ENCODE measurements at regions not wholly inside any gene's neighbourhood (a gene's known extent, or its start where the extent isn't known, plus 50 kb on each side); places are given as distances from the start of the nearest gene placed in this dataset.
A peak's percentile ranks its signal among the peaks of the same experiment; 100 is the strongest.

DNA sequence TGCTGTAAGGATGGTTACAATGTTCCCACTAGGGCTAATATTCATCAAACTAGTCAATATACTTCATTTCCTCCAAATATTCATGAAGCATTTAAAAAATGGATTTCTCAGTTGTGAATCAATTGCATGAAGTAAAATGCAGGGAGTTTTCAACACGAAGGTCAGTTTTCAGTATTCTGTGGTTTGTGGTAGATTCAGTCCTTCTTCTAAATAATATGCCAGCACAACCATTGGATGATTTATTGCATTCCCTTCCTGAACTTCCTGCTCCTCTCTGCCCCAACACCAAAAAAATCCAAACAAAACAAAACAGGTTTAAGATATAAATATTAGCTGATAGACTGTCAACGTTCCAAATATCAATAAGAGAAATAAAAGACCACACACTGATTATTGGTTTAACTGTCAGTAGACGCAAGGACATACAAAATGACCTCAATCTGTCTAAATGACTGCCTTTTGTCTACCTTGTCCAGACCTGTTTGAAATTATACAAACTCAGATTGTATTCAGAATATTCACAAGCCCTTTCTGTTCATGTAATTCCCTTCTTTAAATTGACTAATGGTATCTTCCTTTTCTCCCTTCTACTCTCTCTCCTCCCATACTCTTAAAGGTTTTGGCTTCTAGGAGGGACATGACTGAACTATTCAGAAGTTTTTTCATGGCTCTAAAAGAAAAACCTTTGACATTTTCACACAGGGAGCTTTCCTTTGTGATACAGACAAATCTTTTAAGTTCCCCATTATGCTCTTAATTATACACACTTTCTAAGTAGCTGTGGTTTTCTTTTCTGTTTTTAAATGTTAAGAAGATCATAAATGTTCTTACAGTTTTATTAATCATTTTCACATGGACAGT lies 92.6 kb upstream of the STT3B start:
- no peak for DNase-seq

DNA sequence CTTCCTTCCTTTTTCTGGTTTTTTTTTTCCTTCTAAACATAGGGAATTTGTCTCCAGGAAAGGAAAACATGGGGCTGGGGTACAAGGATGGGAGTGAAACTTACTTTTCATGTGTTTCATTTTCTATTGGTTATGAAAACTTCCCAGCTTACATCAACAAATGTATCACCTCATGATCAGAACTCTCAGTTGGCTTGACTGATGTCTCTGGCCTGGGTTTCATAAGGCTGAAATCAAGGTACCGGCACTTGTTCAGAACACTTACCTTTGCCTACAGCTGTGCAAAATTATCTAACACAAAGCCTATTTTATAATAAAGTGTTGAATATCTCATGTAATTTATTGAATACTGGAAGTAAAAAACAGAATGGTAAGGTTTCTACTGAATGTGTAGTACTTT lies 91.8 kb upstream of the STT3B start:
- no peak for DNase-seq

DNA sequence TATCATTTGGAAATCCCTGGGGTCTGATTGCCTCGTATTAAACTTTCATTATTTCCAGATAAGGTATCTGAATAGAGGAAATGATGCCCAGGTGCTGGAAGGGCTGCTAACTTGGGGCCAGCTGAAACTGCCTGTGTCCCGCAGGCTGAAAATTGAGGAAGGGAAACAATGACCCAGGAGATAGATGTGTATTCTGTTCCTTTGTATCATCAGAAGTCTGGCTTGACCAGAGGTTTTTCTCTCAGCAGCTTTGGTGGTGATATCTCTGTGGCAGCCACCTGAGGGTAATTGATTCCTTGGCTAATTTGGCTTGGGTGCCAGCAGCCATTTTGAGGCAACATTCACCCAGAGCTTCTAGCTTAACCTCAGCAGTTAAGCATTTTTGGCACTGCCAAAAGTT lies 90.0 kb upstream of the STT3B start:
- DNase-seq = no peak

DNA sequence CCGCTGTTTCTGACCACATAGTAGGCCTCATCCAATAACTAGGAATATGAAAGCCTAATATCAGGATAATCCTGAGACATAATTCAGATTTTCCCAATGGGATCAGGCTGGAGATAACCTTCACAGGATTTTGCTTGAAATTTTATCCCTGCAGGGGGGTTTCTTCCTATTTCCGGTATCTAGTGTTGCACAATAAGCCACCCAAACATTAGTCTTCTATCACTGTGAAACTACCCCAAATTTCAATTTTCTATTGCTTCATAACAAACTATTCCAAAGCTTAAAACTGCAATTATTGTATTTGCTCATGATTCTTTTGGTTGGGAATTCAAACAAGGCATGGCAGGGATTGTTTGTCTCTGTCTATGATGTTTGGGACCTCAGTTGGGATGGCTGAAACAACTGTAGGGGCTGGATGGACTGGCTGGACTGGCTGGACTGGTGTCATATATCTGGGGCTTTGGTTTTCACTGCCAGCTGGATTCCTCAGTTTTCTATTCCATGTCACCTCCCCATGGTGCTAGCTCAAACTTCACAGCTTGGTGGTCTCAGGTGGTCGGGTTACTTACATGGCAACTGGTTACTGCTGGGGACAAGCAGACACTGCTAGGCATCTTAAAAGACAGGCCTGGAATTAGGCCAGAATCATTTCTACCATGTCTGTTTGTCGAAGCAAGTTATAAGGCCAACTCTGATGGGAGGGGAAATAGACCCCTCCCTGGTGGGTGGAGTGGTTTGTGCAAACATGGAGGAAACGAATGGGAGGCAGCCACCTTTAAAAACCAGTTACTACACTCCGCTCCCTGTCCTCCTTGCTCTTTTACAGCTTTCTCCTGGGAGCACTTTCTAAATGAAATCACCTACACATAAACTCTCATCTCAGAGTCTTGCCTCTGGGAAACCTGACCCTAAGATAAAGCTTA lies 88.2 kb upstream of the STT3B start:
- no peak for DNase-seq

DNA sequence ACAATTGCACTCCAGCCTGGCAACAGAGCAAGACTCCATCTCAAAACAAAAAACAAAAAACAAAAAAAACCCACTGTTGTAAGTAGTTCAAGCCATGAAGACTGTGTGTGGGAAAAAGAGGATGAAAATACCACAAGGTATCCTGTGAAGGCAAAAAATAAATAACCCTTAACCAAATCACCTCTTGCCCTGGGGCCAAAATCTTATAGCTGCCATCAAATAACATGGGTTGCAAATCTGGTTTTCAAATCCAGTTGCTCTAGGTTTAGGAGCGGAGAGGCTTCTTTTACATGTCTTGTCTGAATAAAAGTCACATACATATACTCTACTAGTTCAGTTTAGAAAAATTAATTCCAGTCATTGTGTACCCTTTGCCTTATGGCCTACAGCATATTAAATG lies 87.0 kb upstream of the STT3B start:
- DNase-seq = no peak

DNA sequence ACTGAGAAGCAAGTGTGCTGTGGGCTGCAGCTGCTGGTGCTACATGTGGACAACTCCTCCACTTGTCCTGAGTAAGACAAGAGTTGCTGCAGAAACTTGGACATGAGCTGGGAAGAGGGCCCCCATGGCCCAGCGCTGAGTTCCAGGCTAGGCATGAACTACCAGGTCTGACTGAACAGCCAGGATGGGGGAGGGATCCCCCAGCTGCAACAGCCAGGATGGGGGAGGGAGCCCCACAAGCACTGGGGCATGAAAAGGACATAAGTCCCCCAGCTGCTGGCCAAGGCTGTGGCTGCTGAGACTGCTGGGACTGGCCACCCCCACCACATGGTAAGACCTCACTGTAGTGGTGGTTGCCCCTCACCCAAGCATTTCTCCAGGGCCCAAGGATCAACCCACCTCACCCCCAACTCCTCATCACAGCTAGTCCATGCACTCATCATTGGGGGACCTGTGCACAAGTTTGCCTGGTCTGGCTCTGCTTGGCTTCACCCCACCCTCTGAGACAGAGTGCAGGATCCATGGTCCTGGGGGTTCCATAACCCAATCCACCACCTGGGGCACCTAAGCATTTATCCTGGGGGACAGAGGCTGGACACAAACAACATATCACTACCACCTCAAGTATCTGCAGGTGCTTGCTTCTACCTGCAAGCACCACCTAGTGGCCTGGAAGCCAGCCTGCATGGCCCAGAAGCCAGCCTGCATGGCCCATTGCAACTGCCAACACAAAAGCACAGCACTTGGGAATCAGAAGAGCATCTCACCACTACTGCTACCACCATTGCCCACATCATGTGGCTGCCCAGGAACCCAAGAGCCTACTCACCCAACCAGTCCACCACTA lies 84.5 kb upstream of the STT3B start:
- DNase-seq = no peak

DNA sequence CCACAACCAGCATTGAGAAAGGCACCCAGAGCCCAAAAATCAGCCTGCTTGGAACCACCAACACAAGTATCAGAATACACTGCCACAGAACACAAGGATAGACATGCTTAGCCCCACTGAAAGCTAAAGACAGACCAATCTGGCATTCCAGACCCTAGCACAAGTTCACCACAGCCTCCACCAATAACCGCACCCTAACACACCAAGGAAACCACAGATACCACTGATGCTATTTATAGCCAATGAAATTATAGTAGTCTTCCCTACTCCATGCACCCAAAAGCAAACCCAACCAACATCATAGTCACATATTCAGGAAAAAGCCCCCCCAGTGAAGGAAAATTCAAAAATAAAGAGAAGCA lies 83.9 kb upstream of the STT3B start:
- DNase-seq = no peak

DNA sequence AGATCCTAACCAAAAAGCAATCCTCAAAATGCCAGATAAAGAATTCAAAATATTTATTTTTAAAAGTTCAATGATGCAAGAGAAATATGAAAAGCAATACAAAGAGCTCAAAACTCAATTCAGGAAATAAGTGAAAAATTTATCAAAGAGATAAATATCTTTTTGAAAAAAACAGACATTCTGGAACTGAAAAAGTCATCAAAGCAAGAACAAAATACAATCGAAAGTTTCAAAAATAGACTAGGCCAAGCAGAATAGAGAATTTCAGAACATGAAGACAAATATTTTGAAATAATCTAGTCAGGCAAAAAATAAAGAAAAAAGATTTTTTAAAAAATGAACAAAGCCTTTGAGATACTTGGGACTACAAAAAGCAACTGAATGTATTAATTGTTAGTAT lies 83.4 kb upstream of the STT3B start:
- DNase-seq = no peak

DNA sequence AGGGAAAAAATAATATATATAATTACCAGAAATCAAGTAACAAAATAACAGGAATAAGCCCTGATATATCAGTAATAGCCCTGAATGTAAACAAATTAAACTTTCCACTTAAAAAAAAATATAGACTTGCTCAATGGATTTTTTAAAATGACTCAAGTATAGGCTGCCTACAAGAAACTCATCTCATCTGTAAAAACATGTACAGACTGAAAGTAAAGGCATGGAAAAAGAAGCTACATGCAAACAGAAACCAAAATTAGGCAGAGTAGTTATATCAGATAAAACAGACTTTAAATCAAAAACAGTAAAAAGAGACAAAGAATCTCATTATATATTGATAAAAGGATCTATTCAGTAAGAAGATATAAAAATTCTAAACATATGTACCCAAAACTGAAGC lies 82.4 kb upstream of the STT3B start:
- DNase-seq = no peak

DNA sequence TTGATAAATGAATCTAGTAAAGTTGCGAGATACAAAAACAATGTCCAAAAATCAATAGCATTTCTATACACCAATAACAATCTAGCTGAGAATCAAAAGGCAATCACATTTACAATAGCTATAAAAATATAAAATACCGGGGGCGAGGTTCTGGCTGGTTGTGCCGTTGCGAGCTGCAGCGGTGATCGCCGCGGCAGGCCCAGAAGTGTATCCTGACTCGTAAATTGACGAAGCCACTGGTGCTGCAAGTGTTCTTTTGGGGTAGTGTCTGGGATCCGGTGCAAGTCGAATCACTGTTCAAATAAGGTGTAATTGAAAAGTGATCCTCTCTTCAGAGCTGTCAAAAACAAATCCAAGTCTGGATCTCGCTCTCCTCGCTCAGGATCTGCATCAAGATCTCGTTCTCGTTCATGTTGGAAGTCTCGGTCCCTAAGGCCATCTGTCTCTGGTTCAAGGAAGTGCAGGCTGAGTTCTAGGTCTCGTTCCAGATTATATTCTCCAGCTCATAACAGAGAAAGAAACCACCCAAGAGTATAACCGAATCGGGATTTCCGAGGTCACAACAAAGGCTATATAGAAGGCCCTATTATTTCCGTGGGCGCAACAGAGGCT lies 80.1 kb upstream of the STT3B start:
- DNase-seq = no peak

DNA sequence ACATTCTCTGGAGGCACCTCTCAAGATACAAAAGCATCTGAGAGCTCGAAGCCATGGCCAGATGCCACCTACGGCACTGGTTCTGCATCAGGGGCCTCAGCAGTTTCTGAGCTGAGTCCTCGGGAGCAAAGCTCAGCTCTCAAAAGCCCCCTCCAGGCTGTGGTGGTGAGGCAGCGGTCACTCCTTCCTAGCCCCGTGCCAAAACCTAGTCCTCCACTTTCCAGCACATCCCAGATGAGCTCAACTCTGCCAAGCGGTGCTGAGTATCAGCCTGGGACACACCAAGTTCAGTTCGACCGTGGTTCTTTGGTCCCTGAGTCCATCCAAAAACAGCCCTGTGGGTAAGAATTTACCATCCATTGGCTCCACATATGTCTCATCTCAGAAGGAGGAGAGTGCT lies 79.3 kb upstream of the STT3B start:
- DNase-seq = no peak

DNA sequence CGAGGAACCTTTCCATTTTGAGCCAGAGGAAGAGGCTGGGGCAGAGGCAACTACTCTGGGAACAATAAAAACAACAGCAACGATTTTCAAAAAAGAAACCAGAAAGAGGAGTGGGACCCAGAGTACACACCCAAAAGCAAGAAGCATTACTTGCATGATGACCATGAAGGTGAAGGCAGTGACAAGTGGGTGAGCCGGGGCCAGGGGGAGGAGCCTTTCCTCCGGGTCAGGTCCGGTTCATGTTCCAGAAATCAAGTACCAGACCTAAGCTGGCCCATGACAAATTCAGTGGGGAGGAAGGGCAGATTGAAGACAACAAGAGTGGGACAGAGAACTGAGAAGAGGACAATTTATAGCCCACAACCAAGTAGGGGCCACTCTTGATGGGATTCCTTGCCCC lies 77.2 kb upstream of the STT3B start:
- no peak for DNase-seq

DNA sequence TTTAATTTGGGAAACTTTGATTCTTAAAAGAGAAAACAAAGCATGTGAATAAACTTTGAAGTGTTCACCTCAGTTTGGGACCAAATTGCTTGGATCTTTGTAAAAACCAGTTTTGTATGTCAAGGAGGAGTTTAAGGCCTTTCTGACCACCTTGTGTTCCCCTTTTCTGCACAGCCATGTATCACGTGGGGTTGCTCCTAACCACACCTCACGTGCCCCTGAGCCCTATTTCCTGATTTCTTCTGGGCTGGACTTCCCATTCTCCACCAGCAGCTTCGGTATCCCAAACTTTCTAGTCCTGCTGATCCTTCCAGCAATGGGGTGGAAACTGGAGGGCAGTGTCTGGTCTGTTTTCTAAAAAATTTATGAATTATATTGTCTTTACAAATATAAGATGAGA lies 76.4 kb upstream of the STT3B start:
- DNase-seq = no peak

DNA sequence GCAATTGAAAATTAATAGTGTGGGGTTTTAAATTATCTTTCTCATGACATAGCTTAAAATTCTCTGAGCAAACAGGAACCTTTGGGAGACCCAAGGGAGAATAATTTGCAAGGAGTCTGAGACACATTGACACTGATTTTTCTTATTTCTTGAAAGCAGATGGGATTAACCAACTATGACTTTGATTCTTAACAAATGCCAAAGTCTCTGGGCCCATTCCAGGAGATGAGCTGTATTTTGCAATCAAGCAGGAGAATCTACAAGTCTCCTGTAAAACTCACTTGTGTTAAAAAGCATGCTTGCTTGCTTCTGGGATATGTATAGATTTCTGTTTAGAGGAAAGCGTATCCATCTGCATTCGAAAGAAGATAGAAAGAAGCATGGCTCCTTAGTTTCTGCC lies 71.3 kb upstream of the STT3B start:
- DNase-seq = no peak

DNA sequence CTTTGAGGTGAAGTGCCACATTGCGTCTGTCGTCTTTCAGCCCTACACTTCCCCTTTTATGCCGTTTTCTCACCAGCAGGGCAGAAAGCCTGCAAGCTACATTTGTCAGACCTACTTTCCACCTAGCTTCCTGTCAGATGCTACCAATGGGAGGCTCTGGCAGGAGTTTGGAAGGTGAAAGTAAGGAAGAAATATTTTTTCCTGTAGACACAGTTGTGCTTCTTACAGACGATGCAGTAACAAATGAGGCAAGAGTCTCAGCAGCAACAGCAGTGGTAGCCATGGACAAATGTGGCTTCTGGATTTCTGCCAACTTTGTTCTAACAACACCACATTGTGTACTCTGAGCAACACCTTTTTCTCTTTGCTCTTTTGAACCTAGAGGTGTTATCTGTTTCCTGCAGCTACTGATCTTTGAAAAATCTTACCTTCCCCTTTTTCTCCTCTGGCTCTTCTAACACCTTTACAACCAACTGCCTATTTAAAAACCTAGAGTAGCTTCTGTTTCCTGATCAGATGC lies 70.6 kb upstream of the STT3B start:
- DNase-seq = peak; percentile 35

DNA sequence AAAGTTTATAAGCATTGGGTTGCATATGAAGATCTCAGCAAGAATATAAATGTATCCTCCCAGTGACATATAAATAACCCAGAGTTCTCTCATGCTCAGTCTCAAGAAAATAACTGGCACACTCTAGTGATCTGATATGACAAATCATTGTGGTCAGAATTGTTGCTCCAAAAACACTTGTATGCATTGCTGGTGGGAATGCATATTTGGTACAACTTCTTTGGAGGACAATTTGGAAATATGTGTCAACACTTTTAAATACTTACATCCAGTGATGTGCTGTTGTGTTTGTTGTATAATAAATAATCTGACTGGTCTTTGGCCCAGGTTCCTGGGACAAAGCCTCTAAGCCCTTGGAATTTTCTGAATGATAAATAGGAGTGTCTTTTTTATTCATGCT lies 66.7 kb upstream of the STT3B start:
- no peak for DNase-seq

DNA sequence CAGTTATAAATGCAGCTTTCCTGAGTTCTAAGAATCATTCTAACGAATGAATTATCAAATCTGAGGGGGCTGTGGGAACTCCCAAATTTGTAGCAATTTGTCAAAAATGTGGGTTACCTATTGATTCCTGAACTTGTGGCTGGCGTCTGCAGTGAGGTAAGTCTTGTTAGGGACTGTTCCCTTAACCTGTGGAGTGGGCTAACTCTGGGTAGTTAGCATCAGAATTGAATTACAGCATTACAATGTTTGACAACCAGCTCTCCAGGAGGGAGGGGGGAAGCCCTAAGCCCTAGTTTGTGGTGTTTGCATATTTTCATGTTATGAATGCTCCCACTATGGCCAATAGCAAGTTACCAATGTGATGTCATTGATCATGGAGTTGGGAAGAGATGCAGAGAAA lies 65.9 kb upstream of the STT3B start:
- DNase-seq = no peak

DNA sequence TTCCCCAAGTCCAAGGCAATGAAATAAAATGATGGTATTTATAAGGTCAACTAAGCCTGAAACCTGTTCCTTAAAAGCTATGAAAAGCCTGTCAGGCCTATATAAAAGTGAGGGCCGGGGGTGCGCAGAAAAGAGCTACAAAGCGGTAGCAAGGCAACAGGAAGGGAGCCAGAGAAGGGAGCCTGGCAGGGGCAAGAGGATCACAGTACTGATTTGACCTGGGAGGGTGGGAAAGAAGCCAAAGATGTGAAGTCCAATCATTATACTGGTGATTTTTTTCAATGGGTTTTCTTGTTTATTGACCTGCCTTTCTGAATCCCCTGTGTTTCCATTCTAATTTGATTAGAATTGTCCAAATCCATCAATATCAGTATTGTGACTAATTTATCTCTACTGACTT lies 64.3 kb upstream of the STT3B start:
- no peak for DNase-seq

DNA sequence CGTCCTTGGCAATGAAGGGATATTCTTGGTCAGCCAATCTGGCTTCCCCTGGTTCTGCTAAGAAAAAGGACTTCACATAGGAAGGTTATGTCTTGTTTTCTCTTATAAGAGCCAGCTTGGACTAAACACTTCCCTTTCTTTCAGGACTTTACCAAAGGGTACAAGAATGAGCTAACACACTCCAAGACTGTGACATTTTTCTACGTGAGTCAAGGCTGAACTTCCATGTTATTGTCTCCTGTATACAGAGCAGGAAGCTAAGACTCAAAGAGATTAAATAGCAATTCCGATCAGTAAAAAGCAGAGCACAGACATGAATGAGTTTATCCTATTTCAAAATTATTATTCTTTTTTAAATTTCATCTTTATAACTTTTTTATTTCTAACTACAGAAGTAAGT lies 63.3 kb upstream of the STT3B start:
- no peak for DNase-seq

DNA sequence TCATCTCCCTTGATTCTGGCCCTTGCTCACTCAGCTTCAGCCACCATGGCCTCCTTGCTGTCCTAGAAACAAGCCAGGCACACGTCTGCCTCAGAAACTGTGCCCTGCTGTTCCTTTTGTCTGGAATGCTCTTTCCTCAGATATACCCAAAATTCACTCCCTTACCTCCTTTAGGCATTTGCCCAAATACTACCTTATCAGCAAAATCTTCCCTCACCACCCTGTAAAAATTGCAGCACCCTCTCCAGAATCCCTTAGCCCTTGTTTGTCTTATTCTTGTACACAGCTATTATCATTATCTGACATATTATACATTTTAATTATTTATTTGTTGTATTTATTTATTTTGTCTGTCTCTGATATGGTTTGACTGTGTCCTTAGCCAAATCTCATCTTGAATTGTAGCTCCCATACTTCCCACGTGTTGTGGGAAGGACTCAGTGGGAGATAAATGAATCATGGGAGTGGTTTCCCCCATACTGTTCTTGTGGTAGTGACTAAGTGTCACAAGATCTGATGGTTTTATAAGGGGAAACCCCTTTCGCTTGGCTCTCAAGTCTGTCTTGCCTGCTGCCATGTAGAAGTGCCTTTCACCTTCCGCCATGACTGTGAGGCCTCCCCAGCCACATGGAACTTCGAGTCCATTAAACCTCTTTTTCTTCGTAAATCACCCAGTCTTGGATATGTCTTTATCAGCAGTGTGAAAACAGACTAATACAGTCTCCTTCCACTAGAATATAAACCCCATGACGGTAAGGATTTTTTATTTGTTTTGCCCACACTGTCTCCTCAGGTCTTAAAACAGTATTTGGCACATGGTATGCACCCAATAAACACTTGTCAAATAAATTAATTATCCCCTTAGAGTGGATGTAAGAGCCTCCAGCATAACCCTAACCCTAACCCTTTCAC lies 60.0 kb upstream of the STT3B start:
- DNase-seq = no peak

DNA sequence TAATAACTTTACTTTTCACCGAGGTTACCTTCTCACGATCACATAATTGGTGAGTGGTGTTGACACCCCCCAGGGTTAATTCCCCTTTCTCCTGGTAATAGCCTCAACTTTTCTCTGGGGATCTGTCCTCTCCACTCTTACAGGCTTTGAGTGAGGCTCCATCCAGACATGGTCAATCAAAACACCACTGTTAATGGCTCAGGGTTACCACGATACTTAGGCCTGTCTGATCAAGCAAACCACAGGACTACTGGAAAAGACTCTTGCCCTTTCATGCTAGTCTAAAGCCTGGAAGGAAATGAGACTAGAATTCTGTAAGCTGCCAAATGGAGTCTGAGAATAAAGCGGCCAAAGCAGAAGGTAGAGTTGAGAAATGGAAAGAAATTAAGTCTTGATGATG lies 56.5 kb upstream of the STT3B start:
- DNase-seq = no peak

DNA sequence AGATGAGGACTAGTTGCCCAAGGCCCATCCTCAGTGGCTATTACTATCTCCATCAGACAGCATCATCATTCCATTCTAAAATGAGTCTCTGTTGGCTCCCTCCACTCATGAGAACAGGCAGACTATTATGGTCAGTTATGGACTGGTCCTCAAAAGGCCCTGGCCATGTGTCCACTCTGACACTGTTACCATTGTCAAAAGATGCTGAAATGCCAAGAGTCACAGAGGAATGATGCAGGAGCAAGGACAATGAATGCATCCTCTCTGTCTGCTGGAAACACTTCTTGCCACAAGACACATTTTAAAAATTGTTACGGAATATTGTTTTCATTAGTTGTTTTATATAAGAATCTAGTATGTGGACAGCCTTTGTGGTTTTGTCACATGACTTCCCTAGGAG lies 53.3 kb upstream of the STT3B start:
- DNase-seq = no peak
